Tibial nerve (tissue), 3 donors: ENCODE measurements at regions not wholly inside any gene's neighbourhood (a gene's known extent, or its start where the extent isn't known, plus 50 kb on each side); places are given as distances from the start of the nearest gene placed in this dataset.

ENCODE experiments used
- POLR2A ChIP-seq, 2 donors: fragments of 450-650 bp; IDR thresholded peaks; one replicate each; pipeline ENCODE4 v1.6.1; 2017; ENCODE audit warnings: antibody characterized with exemption in 2 of 2, mild to moderate bottlenecking in 2 of 2, moderate library complexity in 2 of 2
- TF ChIP-seq, protein P1 (sequence below), 5 experiments: fragments of 200-600 bp in 3 of 5; fragments of 450-650 bp in 2 of 5; sonication (generic) in 3 of 5; IDR thresholded peaks; one replicate each; pipeline ENCODE4 v1.5.1; 2016 to 2019; ENCODE audit warnings: antibody characterized with exemption in 5 of 5, mild to moderate bottlenecking in 3 of 5, moderate library complexity in 2 of 5

GRCh38 chr15:39462691-39463090 is 118.2 kb upstream of the THBS1 start:
- TF ChIP-seq, protein P1, sequence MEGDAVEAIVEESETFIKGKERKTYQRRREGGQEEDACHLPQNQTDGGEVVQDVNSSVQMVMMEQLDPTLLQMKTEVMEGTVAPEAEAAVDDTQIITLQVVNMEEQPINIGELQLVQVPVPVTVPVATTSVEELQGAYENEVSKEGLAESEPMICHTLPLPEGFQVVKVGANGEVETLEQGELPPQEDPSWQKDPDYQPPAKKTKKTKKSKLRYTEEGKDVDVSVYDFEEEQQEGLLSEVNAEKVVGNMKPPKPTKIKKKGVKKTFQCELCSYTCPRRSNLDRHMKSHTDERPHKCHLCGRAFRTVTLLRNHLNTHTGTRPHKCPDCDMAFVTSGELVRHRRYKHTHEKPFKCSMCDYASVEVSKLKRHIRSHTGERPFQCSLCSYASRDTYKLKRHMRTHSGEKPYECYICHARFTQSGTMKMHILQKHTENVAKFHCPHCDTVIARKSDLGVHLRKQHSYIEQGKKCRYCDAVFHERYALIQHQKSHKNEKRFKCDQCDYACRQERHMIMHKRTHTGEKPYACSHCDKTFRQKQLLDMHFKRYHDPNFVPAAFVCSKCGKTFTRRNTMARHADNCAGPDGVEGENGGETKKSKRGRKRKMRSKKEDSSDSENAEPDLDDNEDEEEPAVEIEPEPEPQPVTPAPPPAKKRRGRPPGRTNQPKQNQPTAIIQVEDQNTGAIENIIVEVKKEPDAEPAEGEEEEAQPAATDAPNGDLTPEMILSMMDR (IDR thresholded peaks at IDR 0.05), result no peak
- TF ChIP-seq POLR2A (IDR thresholded peaks at IDR 0.05), result no peak
